ENCODE measurements at regions not wholly inside any gene's neighbourhood (a gene's known extent, or its start where the extent isn't known, plus 50 kb on each side); places are given as distances from the start of the nearest gene placed in this dataset.

- 67 to 87% methylated on average over 1 of the region's 1 CpG for WGBS, 2 donors (ENCODE audit: low coverage in 1 of 2)
- no peak for TF ChIP-seq POLR2A (IDR thresholded peaks at IDR 0.05)
- no peak for TF ChIP-seq EP300 (IDR thresholded peaks at IDR 0.05; ENCODE audit: low read depth)
- TF ChIP-seq, protein P1, sequence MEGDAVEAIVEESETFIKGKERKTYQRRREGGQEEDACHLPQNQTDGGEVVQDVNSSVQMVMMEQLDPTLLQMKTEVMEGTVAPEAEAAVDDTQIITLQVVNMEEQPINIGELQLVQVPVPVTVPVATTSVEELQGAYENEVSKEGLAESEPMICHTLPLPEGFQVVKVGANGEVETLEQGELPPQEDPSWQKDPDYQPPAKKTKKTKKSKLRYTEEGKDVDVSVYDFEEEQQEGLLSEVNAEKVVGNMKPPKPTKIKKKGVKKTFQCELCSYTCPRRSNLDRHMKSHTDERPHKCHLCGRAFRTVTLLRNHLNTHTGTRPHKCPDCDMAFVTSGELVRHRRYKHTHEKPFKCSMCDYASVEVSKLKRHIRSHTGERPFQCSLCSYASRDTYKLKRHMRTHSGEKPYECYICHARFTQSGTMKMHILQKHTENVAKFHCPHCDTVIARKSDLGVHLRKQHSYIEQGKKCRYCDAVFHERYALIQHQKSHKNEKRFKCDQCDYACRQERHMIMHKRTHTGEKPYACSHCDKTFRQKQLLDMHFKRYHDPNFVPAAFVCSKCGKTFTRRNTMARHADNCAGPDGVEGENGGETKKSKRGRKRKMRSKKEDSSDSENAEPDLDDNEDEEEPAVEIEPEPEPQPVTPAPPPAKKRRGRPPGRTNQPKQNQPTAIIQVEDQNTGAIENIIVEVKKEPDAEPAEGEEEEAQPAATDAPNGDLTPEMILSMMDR (IDR thresholded peaks at IDR 0.05), result no peak
- TF ChIP-seq POLR2AphosphoS5 (IDR thresholded peaks at IDR 0.05), result no peak
- in situ Hi-C loops (cut with MboI; ENCODE audit: low pct_ligation_motif_present in 1 of 4, low pct_unique_long_range_greater_than_20kb in 1 of 4, low sequenced_read_pairs in 3 of 4), result no loop called here
These were observed 396.8 kb downstream of the TLE4 start for GRCh38 chr9:79968533-79968932.

DNA sequence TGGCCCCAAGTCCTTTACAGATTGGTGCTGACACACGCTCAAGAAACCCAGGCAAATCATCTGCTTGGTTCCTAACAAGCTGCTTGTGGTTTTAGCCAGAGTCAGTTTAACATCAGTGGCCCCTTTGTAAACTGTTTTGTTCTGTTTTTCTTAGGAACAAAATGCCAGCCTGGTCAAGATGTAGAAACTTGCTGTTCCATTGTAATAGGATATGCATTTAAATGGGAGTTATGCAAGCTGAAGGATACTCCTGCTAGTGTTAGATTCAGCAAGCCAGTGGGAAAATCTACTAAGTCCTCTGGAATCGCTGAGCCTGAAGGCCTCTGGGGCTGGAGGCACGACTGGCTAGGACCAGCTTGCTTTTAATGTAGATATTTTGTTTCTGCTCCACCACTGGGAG lies 391.1 kb downstream of the TLE4 start:
- in situ Hi-C loops (cut with MboI; ENCODE audit: low pct_ligation_motif_present in 1 of 4, low pct_unique_long_range_greater_than_20kb in 1 of 4, low sequenced_read_pairs in 3 of 4) (no loop called here), intact Hi-C loops (cut with DNase I; ENCODE audit: low total_unique reads) (no loop called here)
- no peak overlapping the region for H3K27ac ChIP-seq
- H3K36me3 ChIP-seq, result no peaks in the 10 kb centered on the region
- H3K27me3 ChIP-seq, result no peaks in the 10 kb centered on the region
- no peak for DNase-seq
- H3K4me3 ChIP-seq, result no peak overlapping the region
- H3K9me3 ChIP-seq, result no peaks in the 10 kb centered on the region
- TF ChIP-seq, protein P1 (IDR thresholded peaks at IDR 0.05), result no peak
- TF ChIP-seq POLR2AphosphoS5 (IDR thresholded peaks at IDR 0.05) (no peak), EP300 (IDR thresholded peaks at IDR 0.05; ENCODE audit: low read depth) (no peak)
- 90 to 100% methylated on average over 2 to 3 of the region's 3 CpGs for WGBS, 2 donors (ENCODE audit: low coverage in 1 of 2)
- H3K4me1 ChIP-seq, result no peaks in the 10 kb centered on the region

More at GRCh38 chr9:79968533-79968932, 396.8 kb downstream of the TLE4 start:
- intact Hi-C loops (cut with DNase I; ENCODE audit: low total_unique reads), result no loop called here
- Histone ChIP-seq H3K4me1 (no peaks in the 10 kb centered on the region), H3K27me3 (no peaks in the 10 kb centered on the region), H3K36me3 (no peaks in the 10 kb centered on the region), H3K27ac (no peak overlapping the region), H3K9me3 (no peaks in the 10 kb centered on the region), H3K4me3 (no peak overlapping the region)
- no peak for DNase-seq

DNA sequence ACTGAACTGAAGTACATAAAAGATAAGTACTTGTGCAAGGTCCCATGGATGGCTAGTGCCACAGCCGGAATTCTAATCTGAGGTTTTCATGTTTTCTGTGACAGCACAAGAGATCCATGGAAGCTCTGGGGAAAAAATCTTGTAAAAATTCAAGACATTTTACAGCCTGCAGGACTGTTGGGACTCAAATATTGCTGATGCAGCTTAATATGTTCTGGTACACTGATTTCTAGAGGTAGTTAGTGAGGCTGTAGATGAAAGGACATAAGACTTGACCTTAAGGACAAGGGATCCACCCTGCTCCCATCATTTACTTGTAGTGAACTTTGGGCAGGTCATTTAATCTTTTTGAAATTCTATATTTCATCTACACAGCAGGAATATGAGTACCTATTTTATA lies 390.4 kb downstream of the TLE4 start:
- DNase-seq, result no peak
- Histone ChIP-seq H3K27me3 (no peaks in the 10 kb centered on the region), H3K27ac (no peak overlapping the region), H3K36me3 (no peaks in the 10 kb centered on the region), H3K4me3 (no peak overlapping the region), H3K9me3 (no peaks in the 10 kb centered on the region), H3K4me1 (no peaks in the 10 kb centered on the region)
- TF ChIP-seq, protein P1 (IDR thresholded peaks at IDR 0.05), result no peak
- TF ChIP-seq POLR2AphosphoS5 (IDR thresholded peaks at IDR 0.05) (no peak), EP300 (IDR thresholded peaks at IDR 0.05; ENCODE audit: low read depth) (no peak), POLR2A (IDR thresholded peaks at IDR 0.05) (no peak)
- WGBS, 2 donors (ENCODE audit: low coverage in 1 of 2), result 100% methylated on average over 1 of the region's 1 CpG; no CpG with 5 or more reads in 1 of the 2 donors
- intact Hi-C loops (cut with DNase I; ENCODE audit: low total_unique reads), result no loop called here
- in situ Hi-C loops (cut with MboI; ENCODE audit: low pct_ligation_motif_present in 1 of 4, low pct_unique_long_range_greater_than_20kb in 1 of 4, low sequenced_read_pairs in 3 of 4), result no loop called here

DNA sequence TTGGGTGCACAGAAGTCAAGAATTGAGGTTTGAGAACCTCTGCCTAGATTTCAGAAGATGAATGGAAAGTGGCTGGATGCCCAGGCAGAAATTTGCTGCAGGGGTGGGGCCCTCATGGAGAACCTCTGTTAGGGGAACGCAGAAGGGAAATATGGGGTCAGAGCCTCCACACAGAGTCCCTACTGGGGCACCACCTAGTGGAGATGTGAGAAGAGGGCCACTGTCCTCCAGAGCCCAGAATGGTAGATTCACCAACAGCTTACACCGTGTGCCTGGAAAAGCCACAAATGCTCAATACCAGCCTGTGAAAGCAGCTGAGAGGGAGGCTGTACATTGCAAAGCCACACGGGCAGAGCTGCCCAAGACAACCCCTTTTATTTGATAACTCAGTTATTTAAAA lies 383.5 kb downstream of the TLE4 start:
- no peak for TF ChIP-seq EP300 (IDR thresholded peaks at IDR 0.05; ENCODE audit: low read depth)
- TF ChIP-seq, protein P1 (IDR thresholded peaks at IDR 0.05), result peak in 2 of 5 experiments; percentile 13 to 23
- TF ChIP-seq POLR2AphosphoS5 (IDR thresholded peaks at IDR 0.05), result no peak
- WGBS, 2 donors (ENCODE audit: low coverage in 1 of 2), result 59 to 68% methylated on average over 3 of the region's 3 CpGs
- H3K27ac ChIP-seq, result no peak overlapping the region
- no peaks in the 10 kb centered on the region for H3K36me3 ChIP-seq
- no peaks in the 10 kb centered on the region for H3K4me1 ChIP-seq
- intact Hi-C loops (cut with DNase I; ENCODE audit: low total_unique reads) (no loop called here), in situ Hi-C loops (cut with MboI; ENCODE audit: low pct_ligation_motif_present in 1 of 4, low pct_unique_long_range_greater_than_20kb in 1 of 4, low sequenced_read_pairs in 3 of 4) (no loop called here)
- no peak overlapping the region for H3K4me3 ChIP-seq
- DNase-seq, result no peak
- no peaks in the 10 kb centered on the region for H3K27me3 ChIP-seq
- no peaks in the 10 kb centered on the region for H3K9me3 ChIP-seq

Measured in transverse colon (tissue), 4 donors.